Astrocyte of the cerebellum (primary cell): ENCODE measurements at regions not wholly inside any gene's neighbourhood (a gene's known extent, or its start where the extent isn't known, plus 50 kb on each side); places are given as distances from the start of the nearest gene placed in this dataset.

Source experiments
- DNase-seq: peaks from one replicate; pipeline ENCODE4 v3.0.0-alpha.2; 2011; ENCODE audit warnings: low read depth
- H3K4me3 ChIP-seq: 2 replicates; pipeline ENCODE4 v1.5.1; 2011; ENCODE audit warnings: mild to moderate bottlenecking, low read depth, low read length, moderate library complexity
- in situ Hi-C: cut with HindIII; loops from 2 replicates; pipeline ENCODE4 v1.10.0; 2017; ENCODE audit warnings: low sequenced_read_pairs
- TF ChIP-seq, protein P1 (sequence below): IDR thresholded peaks from 2 replicates; pipeline ENCODE4 v1.5.1; 2012; ENCODE audit warnings: low read length, low read depth, moderate library complexity, mild to moderate bottlenecking; ENCODE audit errors: missing control alignments

DNA sequence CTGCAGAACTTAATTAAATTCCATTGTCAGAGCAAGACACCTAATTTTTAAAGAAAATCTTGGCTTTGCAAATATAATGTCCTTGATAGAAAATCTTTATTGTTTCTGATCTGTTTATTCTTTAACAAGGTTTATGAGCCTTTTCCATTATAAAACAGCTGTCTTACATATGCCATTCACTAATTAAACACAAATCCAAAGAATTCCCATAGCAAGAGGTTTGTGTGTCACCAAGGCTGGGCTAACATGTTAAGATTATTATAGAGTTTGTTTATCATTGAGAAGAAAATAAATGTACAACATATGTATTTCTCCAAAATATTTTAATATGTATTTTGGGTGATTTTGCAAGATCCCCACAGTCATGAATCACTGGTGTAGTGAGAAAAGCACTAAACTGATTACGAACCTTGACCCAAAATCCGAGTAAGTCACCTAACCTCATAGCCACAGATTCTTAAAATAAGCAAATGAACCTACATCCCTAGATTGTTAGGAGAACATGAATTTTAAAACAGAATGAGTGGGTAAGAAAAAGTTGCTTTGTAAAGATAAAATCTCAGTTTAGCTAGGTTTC, 694.8 kb upstream of the INTU start:
- in situ Hi-C loops, result no loop called here
- DNase-seq, result no peak
- TF ChIP-seq, protein P1, sequence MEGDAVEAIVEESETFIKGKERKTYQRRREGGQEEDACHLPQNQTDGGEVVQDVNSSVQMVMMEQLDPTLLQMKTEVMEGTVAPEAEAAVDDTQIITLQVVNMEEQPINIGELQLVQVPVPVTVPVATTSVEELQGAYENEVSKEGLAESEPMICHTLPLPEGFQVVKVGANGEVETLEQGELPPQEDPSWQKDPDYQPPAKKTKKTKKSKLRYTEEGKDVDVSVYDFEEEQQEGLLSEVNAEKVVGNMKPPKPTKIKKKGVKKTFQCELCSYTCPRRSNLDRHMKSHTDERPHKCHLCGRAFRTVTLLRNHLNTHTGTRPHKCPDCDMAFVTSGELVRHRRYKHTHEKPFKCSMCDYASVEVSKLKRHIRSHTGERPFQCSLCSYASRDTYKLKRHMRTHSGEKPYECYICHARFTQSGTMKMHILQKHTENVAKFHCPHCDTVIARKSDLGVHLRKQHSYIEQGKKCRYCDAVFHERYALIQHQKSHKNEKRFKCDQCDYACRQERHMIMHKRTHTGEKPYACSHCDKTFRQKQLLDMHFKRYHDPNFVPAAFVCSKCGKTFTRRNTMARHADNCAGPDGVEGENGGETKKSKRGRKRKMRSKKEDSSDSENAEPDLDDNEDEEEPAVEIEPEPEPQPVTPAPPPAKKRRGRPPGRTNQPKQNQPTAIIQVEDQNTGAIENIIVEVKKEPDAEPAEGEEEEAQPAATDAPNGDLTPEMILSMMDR, result no peak
- no peak overlapping the region for H3K4me3 ChIP-seq

DNA sequence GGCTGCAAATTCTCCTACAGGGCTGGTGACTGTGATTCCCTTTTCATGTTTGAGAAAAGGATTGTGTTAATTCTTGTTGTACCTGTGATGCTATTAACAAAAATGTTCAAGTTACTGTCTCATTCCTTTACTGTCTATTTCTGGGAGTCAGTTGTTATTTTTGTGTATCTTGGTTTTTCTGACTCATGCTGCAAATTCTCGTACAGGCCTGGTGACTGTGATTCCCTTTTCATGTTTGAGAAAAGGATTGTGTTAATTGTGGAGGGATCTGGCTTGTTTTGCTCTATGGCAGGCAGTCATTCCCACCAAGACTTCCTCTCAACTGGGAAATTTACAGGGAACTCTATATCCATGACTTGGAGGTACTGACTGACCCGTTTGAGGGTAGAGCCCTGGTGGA, 693.4 kb upstream of the INTU start:
- H3K4me3 ChIP-seq, result no peak overlapping the region
- in situ Hi-C loops, result no loop called here
- no peak for DNase-seq
- TF ChIP-seq, protein P1, result no peak

DNA sequence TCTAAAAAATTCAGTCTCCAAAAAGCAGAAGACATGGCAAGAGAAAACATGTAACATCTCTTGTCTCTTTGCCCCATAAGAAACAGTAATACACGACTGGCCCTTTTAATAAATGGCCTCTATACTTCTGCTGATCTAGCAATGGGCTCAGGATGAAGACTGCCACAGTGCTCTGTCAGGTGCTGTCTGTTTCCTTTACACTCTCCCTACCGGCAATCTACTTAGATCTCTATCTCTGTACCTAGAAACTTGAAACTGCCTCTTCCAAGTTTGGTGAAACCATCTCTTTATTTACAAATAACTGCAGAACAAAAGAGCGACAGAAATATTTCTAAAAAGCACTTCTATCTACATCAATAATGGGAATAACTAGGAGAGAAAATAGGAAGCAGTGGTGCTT, 685.2 kb upstream of the INTU start:
- H3K4me3 ChIP-seq, result no peak overlapping the region
- in situ Hi-C loops, result no loop called here
- DNase-seq, result no peak
- TF ChIP-seq, protein P1, result no peak

DNA sequence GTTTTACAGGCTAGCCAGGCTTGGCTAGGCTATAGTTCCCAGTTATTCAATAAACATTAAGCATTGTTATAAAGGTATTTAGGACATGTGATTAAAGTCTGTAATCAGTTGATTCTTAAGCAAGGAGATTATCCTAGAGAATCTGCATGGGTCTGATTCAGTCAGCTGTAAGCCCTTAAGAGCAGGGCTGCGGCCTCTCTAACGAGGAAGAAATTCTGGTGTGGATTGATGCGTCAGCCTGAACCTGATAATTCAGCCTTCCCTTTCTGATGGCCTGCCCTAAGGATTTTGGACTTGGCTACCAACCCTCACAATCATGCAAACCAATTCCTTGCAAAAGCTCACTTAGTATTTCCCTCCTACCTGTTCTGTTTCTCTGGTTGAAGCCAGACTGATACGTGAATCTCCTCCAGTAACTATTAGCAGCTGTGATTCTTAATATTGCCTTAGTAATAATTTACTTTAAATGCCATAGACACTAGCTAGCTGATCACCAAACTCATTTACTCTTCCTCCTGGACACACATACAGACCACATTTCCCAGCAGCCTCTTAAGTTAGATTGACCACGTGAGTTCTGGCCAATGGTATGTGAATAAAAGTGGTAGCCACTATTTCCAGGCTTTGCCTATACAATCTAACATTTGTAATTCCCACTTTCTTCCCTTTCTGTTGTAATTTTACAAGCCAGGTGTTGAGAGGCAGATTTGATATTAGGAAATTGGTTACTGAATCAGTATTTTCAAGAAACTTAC, 678.0 kb upstream of the INTU start:
- no peak overlapping the region for H3K4me3 ChIP-seq
- no peak for DNase-seq
- in situ Hi-C loops, result no loop called here
- TF ChIP-seq, protein P1, result no peak

DNA sequence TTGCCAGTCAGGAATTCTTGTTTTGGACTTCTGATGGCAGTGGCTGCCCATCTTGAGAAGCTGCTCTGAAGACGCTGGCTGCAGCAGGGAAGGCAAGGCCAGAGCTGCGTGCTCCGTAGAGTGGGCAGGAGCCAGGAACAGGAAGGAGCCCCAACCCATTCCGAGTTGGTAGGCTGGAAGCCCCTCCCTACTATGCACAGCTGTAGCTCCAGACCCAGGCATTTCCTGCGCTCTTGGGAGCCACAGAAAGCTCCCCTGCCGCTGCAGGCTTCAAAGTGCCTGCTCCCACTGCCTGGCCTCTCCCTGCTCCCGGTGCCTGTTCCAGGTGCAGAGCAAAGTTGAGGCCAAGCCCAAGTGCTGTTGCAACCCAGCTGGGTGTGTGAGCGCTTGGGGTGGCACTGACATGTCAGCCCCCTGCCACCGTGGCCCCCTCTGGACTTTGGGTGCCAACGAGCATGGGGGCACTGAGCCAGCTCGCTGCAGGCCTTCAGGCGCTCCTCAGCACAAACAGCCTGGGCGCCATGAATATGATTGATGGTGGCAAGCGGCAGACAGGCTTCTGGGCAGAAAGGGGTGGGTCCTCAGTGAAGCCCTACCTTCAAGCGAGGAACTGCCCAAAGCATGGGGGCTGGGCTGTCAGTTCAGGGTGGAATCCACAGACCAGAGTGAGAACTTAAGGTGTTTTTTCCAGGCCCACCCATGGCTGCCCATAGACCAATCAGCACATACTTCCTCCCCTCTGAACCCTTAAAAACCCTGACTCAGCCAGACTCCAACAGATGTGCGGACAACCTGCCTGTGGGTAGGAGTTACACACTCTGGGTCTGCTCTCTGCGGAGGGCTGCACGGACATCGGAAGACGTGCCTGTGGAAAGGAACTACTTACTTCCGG, 677.2 kb upstream of the INTU start:
- H3K4me3 ChIP-seq, result no peak overlapping the region
- DNase-seq, result no peak
- TF ChIP-seq, protein P1, result no peak
- in situ Hi-C loops, result no loop called here

DNA sequence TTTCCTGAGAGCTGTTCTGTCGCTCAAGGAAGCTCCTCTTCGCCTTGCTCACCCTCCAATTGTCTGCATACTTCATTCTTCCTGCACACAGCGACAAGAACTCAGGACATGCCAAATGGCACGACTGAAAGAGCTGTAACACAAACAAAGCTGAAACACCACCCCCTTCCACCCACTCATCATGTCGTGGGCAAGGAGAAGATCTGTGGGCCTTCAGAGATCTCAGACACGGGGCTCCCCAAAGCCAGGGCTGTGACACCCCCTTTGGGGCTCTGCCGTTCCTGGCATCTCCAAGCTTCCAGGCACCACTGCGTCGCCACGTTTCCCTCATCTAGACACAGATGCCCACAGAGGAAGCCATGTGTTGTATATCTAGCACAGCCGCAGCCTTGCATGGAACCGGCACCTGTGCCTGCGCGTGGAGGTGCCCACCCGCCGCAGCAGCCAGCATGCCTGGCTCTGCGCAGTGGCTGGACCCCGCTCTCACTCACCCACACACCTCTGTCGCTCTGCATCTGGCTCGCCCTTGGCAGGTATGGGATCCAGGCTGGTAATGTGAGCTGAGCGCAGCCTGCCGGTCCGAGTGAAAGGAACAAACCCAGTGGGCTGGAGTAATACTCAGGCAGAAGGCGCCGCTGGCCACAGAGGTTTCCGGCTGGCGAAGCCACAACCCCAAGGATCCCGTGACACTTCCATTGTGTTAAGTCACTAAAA, 676.4 kb upstream of the INTU start:
- TF ChIP-seq, protein P1, result no peak
- in situ Hi-C loops, result no loop called here
- DNase-seq, result no peak
- H3K4me3 ChIP-seq, result no peak overlapping the region
